Endodermal cell (in vitro differentiated cells): ENCODE measurements at regions not wholly inside any gene's neighbourhood (a gene's known extent, or its start where the extent isn't known, plus 50 kb on each side); places are given as distances from the start of the nearest gene placed in this dataset.

ENCODE experiments used
- DNase-seq: peaks from one replicate; pipeline ENCODE4 v3.0.0-alpha.2; 2017
- H3K27ac ChIP-seq: 2 replicates; pipeline ENCODE4 v1.5.1; 2013; ENCODE audit warnings: mild to moderate bottlenecking, low read depth, low read length, moderate library complexity
- H3K27me3 ChIP-seq: 2 replicates; pipeline ENCODE4 v1.6.1; 2013; ENCODE audit warnings: mild to moderate bottlenecking, low read length, moderate library complexity; ENCODE audit not compliant: insufficient read depth, control insufficient read depth, poor library complexity, severe bottlenecking
- H3K36me3 ChIP-seq: 2 replicates; pipeline ENCODE4 v1.7.0; 2013; ENCODE audit warnings: mild to moderate bottlenecking, low read length, moderate library complexity; ENCODE audit not compliant: control insufficient read depth, insufficient read depth
- H3K4me1 ChIP-seq: one replicate; pipeline ENCODE4 v1.7.0; 2013; ENCODE audit warnings: low read length; ENCODE audit not compliant: control insufficient read depth, insufficient read depth
- H3K4me3 ChIP-seq: 2 replicates; pipeline ENCODE4 v1.5.1; 2013; ENCODE audit warnings: mild to moderate bottlenecking, low read length, moderate library complexity
- H3K9ac ChIP-seq: 2 replicates; pipeline ENCODE4 v1.6.1; 2013; ENCODE audit warnings: mild to moderate bottlenecking, low read length, moderate library complexity; ENCODE audit not compliant: poor library complexity, severe bottlenecking; ENCODE audit errors: extremely low read depth
- H3K9me3 ChIP-seq: 2 replicates; pipeline ENCODE4 v1.6.1; 2013; ENCODE audit warnings: mild to moderate bottlenecking, low read length, moderate library complexity; ENCODE audit not compliant: control insufficient read depth
- H3K27ac Mint-ChIP-seq: 2 replicates; pipeline ENCODE4 v1.8.0; 2020; ENCODE audit warnings: mixed read lengths
- H3K27me3 Mint-ChIP-seq: 2 replicates; pipeline ENCODE4 v1.8.0; 2021; ENCODE audit warnings: mild to moderate bottlenecking, mixed read lengths; ENCODE audit not compliant: insufficient read depth
- H3K36me3 Mint-ChIP-seq: 2 replicates; pipeline ENCODE4 v1.8.0; 2020; ENCODE audit warnings: low read depth, mixed read lengths
- H3K4me1 Mint-ChIP-seq: 2 replicates; pipeline ENCODE4 v1.8.0; 2020; ENCODE audit warnings: mixed read lengths
- H3K4me3 Mint-ChIP-seq: 2 replicates; pipeline ENCODE4 v1.8.0; 2020; ENCODE audit warnings: mild to moderate bottlenecking, moderate library complexity, mixed read lengths
- H3K9me3 Mint-ChIP-seq: 2 replicates; pipeline ENCODE4 v1.8.0; 2020; ENCODE audit warnings: mild to moderate bottlenecking, mixed read lengths
- CTCF ChIP-seq: fragments of 200-600 bp; sonication (generic); conservative IDR thresholded peaks from 2 replicates; pipeline ENCODE4 v1.5.0; 2021; ENCODE audit warnings: antibody characterized with exemption, mild to moderate bottlenecking
- WGBS, 2 experiments: methylation state at CpG; one replicate each; pipeline versions ENCODE4 v1.1.5 to v1.1.7; 2013; ENCODE audit warnings: missing lambda C conversion rate in 2 of 2, mixed read lengths in 1 of 2; ENCODE audit not compliant: insufficient coverage in 1 of 2, insufficient read length in 1 of 2; 5-methylcytosine and 5-hydroxymethylcytosine counted together

DNA sequence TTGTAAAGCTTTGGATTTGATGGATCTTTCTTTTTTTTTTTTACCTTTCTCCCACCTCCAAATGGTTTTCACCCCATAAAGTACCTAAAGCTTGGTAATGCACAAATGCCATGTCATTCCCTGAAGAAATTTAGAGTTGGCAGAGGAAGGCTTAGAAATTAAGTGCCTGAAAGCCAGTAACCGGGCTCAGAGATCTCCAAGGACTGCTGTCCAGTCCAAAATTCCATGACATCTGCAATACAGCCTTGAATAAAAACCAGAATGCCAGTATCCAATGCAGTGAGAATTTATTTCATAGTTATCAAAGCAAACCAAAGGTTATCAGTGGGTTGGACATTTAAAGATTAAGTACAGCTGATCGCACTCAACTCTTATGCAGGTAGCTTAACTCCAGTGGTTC is 209.9 kb upstream of the RBBP8 start:
- no peak for DNase-seq
- no peak overlapping the region for H3K27ac Mint-ChIP-seq
- no peak overlapping the region for H3K4me3 ChIP-seq
- H3K27ac ChIP-seq: no peak overlapping the region
- H3K36me3 ChIP-seq: no peaks in the 10 kb centered on the region
- H3K27me3 ChIP-seq: no peaks in the 10 kb centered on the region
- no peak for TF ChIP-seq CTCF
- peaks cover 9% of the 10 kb centered on the region for H3K9me3 Mint-ChIP-seq
- no peaks in the 10 kb centered on the region for H3K4me1 ChIP-seq
- no peaks in the 10 kb centered on the region for H3K9me3 ChIP-seq
- no peaks in the 10 kb centered on the region for H3K36me3 Mint-ChIP-seq
- no peak overlapping the region for H3K4me3 Mint-ChIP-seq
- WGBS, 2 experiments: 92 to 100% methylated on average over 1 to 2 of the region's 2 CpGs
- peaks cover 2% of the 10 kb centered on the region for H3K27me3 Mint-ChIP-seq
- peaks cover 4% of the 10 kb centered on the region for H3K4me1 Mint-ChIP-seq
- H3K9ac ChIP-seq: no peak overlapping the region

- Mint-ChIP-seq H3K27ac (no peak overlapping the region), H3K27me3 (peaks cover 2% of the 10 kb centered on the region), H3K4me1 (no peaks in the 10 kb centered on the region), H3K4me3 (no peak overlapping the region), H3K36me3 (no peaks in the 10 kb centered on the region), H3K9me3 (peaks cover 9% of the 10 kb centered on the region)
- Histone ChIP-seq H3K4me1 (no peaks in the 10 kb centered on the region), H3K36me3 (no peaks in the 10 kb centered on the region), H3K9me3 (no peaks in the 10 kb centered on the region), H3K27ac (no peak overlapping the region), H3K9ac (no peak overlapping the region), H3K27me3 (no peaks in the 10 kb centered on the region), H3K4me3 (no peak overlapping the region)
- WGBS, 2 experiments: 87 to 96% methylated on average over 2 of the region's 2 CpGs
- no peak for DNase-seq
- TF ChIP-seq CTCF: no peak
These were observed 209.4 kb upstream of the RBBP8 start for GRCh38 chr18:22723773-22724172.

- Mint-ChIP-seq H3K4me1 (no peaks in the 10 kb centered on the region), H3K27ac (no peak overlapping the region), H3K27me3 (peaks cover 2% of the 10 kb centered on the region), H3K4me3 (no peak overlapping the region), H3K9me3 (peaks cover 9% of the 10 kb centered on the region), H3K36me3 (no peaks in the 10 kb centered on the region)
- DNase-seq: no peak
- no peaks in the 10 kb centered on the region for H3K36me3 ChIP-seq
- no peak overlapping the region for H3K27ac ChIP-seq
- H3K4me3 ChIP-seq: no peak overlapping the region
- no peaks in the 10 kb centered on the region for H3K4me1 ChIP-seq
- WGBS, 2 experiments: 83 to 86% methylated on average over 1 to 2 of the region's 2 CpGs
- no peaks in the 10 kb centered on the region for H3K27me3 ChIP-seq
- no peaks in the 10 kb centered on the region for H3K9me3 ChIP-seq
- no peak overlapping the region for H3K9ac ChIP-seq
- TF ChIP-seq CTCF: no peak
These were observed 206.7 kb upstream of the RBBP8 start for GRCh38 chr18:22726469-22726868.
